CD14-positive monocyte (primary cell): ENCODE measurements at regions not wholly inside any gene's neighbourhood (a gene's known extent, or its start where the extent isn't known, plus 50 kb on each side); places are given as distances from the start of the nearest gene placed in this dataset.
A peak's percentile ranks its signal among the peaks of the same experiment; 100 is the strongest.

Source experiments
- DNase-seq, 3 donors: peaks; one replicate each; pipeline ENCODE4 v3.0.0-alpha.2; 2011 to 2022
- H2AFZ ChIP-seq: 2 replicates; pipeline ENCODE4 v1.6.0; 2012; ENCODE audit warnings: mild to moderate bottlenecking, low read depth, low read length, inconsistent platforms; ENCODE audit not compliant: insufficient read depth, poor library complexity, severe bottlenecking
- H3K27ac ChIP-seq, 2 donors: 1 replicate in 1 of 2; 2 replicates in 1 of 2; pipeline ENCODE4 v1.5.1; 2012 to 2013; ENCODE audit warnings: low read length in 2 of 2, control low read depth in 1 of 2, inconsistent platforms in 1 of 2, low read depth in 1 of 2, mild to moderate bottlenecking in 1 of 2
- H3K27me3 ChIP-seq, 2 donors: one replicate each; pipeline versions ENCODE4 v1.6.0 to v1.6.1; 2011 to 2013; ENCODE audit warnings: low read length in 2 of 2; ENCODE audit not compliant: control insufficient read depth in 2 of 2, insufficient read depth in 2 of 2
- H3K36me3 ChIP-seq, 2 donors: replicated peaks in 1 of 2; 1 replicate in 1 of 2; 2 replicates in 1 of 2; pipeline versions ENCODE4 v1.5.1 to v1.6.1; 2012 to 2013; ENCODE audit warnings: low read length in 2 of 2, control low read depth in 1 of 2, inconsistent platforms in 1 of 2, mild to moderate bottlenecking in 1 of 2; ENCODE audit not compliant: insufficient read depth in 2 of 2, control insufficient read depth in 1 of 2
- H3K4me1 ChIP-seq, 2 donors: 1 replicate in 1 of 2; 2 replicates in 1 of 2; pipeline versions ENCODE4 v1.5.1 to v1.6.1; 2012 to 2013; ENCODE audit warnings: low read length in 2 of 2, control low read depth in 1 of 2, inconsistent platforms in 1 of 2, mild to moderate bottlenecking in 1 of 2, moderate library complexity in 1 of 2; ENCODE audit not compliant: insufficient read depth in 2 of 2, control insufficient read depth in 1 of 2
- H3K4me2 ChIP-seq: replicated peaks from 2 replicates; pipeline ENCODE3; 2012; ENCODE audit warnings: low read length, moderate library complexity, mild to moderate bottlenecking; ENCODE audit not compliant: poor library complexity, severe bottlenecking; ENCODE audit errors: extremely low read depth
- H3K4me3 ChIP-seq, 3 experiments: fragments of 200-600 bp in 1 of 3; sonication (generic) in 1 of 3; replicated peaks in 1 of 3; 1 replicate in 2 of 3; 2 replicates in 1 of 3; pipeline ENCODE4 v1.5.1; 2011 to 2013; ENCODE audit warnings: low read length in 3 of 3, mild to moderate bottlenecking in 3 of 3, control low read depth in 2 of 3, low read depth in 2 of 3, inconsistent platforms in 1 of 3, moderate library complexity in 1 of 3
- H3K79me2 ChIP-seq: 2 replicates; pipeline ENCODE4 v1.6.0; 2012; ENCODE audit warnings: mild to moderate bottlenecking, control low read depth, inconsistent platforms, low read length, moderate library complexity; ENCODE audit not compliant: insufficient read depth
- H3K9ac ChIP-seq: 2 replicates; pipeline ENCODE4 v1.6.0; 2017; ENCODE audit warnings: low read length, mild to moderate bottlenecking; ENCODE audit not compliant: insufficient read depth, poor library complexity, severe bottlenecking
- H3K9me3 ChIP-seq, 2 donors: replicated peaks in 1 of 2; 1 replicate in 1 of 2; 2 replicates in 1 of 2; pipeline versions ENCODE4 v1.5.1 to v1.6.1; 2012 to 2013; ENCODE audit warnings: low read length in 2 of 2, control low read depth in 1 of 2; ENCODE audit not compliant: control insufficient read depth in 1 of 2, insufficient read depth in 1 of 2
- H4K20me1 ChIP-seq: 2 replicates; pipeline ENCODE4 v1.6.0; 2012; ENCODE audit warnings: mild to moderate bottlenecking, low read length, control low read depth, moderate library complexity; ENCODE audit not compliant: insufficient read depth
- H3K27ac Mint-ChIP-seq, 7 donors: one replicate each; pipeline ENCODE4 v1.8.0; 2020; ENCODE audit warnings: mild to moderate bottlenecking in 7 of 7, mixed read lengths in 7 of 7, moderate library complexity in 6 of 7, inconsistent platforms in 2 of 7
- H3K27me3 Mint-ChIP-seq, 3 donors: one replicate each; pipeline ENCODE4 v1.8.0; 2021 to 2022; ENCODE audit warnings: low read depth in 3 of 3, mild to moderate bottlenecking in 3 of 3, mixed read lengths in 3 of 3, moderate library complexity in 3 of 3, inconsistent platforms in 1 of 3
- H3K36me3 Mint-ChIP-seq, 2 donors: one replicate each; pipeline ENCODE4 v1.8.0; 2020; ENCODE audit warnings: mixed read lengths in 2 of 2, inconsistent platforms in 1 of 2, mild to moderate bottlenecking in 1 of 2
- H3K4me1 Mint-ChIP-seq: one replicate; pipeline ENCODE4 v1.8.0; 2020; ENCODE audit warnings: mild to moderate bottlenecking, mixed read lengths
- H3K4me3 Mint-ChIP-seq, 2 donors: one replicate each; pipeline ENCODE4 v1.8.0; 2020; ENCODE audit warnings: mild to moderate bottlenecking in 2 of 2, mixed read lengths in 2 of 2, moderate library complexity in 1 of 2
- H3K9me3 Mint-ChIP-seq, 7 donors: one replicate each; pipeline ENCODE4 v1.8.0; 2020 to 2022; ENCODE audit warnings: mixed read lengths in 7 of 7, mild to moderate bottlenecking in 6 of 7, moderate library complexity in 6 of 7, inconsistent platforms in 2 of 7
- CTCF ChIP-seq: fragments of 200-600 bp; IDR thresholded peaks from one replicate; pipeline ENCODE4 v1.8.0; 2022; ENCODE audit warnings: antibody characterized with exemption, mild to moderate bottlenecking
- WGBS: methylation state at CpG from one replicate; pipeline ENCODE4 v1.1.5; 2013; ENCODE audit warnings: missing lambda C conversion rate; ENCODE audit not compliant: insufficient coverage; 5-methylcytosine and 5-hydroxymethylcytosine counted together
- intact Hi-C, 2 donors: fragments of 100-400 bp; cut with micrococcal nuclease; formaldehyde crosslinking; loops; one replicate each; pipeline versions ENCODE4 v1.15.0 to v1.15.1; 2023

- no peak for DNase-seq
- TF ChIP-seq CTCF: no peak
- intact Hi-C loops: loop anchor here (2.0 to 10.0 kb wide), 2 partner anchors 891 to 895 kb away; no protein-coding TSS in a partner anchor
- H3K27me3 ChIP-seq: no peaks in the 10 kb centered on the region
- H4K20me1 ChIP-seq: no peaks in the 10 kb centered on the region
- no peaks in the 10 kb centered on the region for H3K9me3 Mint-ChIP-seq
- H3K9ac ChIP-seq: no peak overlapping the region
- no peak overlapping the region for H3K27ac Mint-ChIP-seq
- no peaks in the 10 kb centered on the region for H3K79me2 ChIP-seq
- no peaks in the 10 kb centered on the region for H3K36me3 Mint-ChIP-seq
- H3K27me3 Mint-ChIP-seq: peaks cover 13 to 25% (median 20%) of the 10 kb centered on the region in 3 donors
- peaks cover 0 to 3% of the 10 kb centered on the region in 2 donors for H3K4me1 ChIP-seq
- no peak overlapping the region for H3K4me2 ChIP-seq
- H3K4me3 ChIP-seq: no peak overlapping the region
- no peaks in the 10 kb centered on the region for H3K9me3 ChIP-seq
- no peaks in the 10 kb centered on the region for H3K36me3 ChIP-seq
- H2AFZ ChIP-seq: no peak overlapping the region
- no peak overlapping the region for H3K4me3 Mint-ChIP-seq
- WGBS: 90% methylated on average over 16 of the region's 19 CpGs
- H3K4me1 Mint-ChIP-seq: peaks cover 5% of the 10 kb centered on the region
- H3K27ac ChIP-seq: no peak overlapping the region
These were observed 133.3 kb upstream of the PODXL start for GRCh38 chr7:131689662-131690234.

GRCh38 chr7:131688738-131689661 lies 132.6 kb upstream of the PODXL start:
- Mint-ChIP-seq H3K4me1 (peaks cover 5% of the 10 kb centered on the region), H3K9me3 (no peaks in the 10 kb centered on the region), H3K27ac (no peak overlapping the region), H3K4me3 (no peak overlapping the region), H3K36me3 (no peaks in the 10 kb centered on the region), H3K27me3 (peaks cover 13 to 23% (median 23%) of the 10 kb centered on the region in 3 donors)
- WGBS: 79% methylated on average over 10 of the region's 12 CpGs
- H2AFZ ChIP-seq: no peak overlapping the region
- intact Hi-C loops: no loop called here
- no peak overlapping the region for H3K27ac ChIP-seq
- TF ChIP-seq CTCF: peak; percentile 89
- no peaks in the 10 kb centered on the region for H3K27me3 ChIP-seq
- peak; percentile 12 to 18 (median 17) for DNase-seq
- no peaks in the 10 kb centered on the region for H3K9me3 ChIP-seq
- H3K4me3 ChIP-seq: no peak overlapping the region
- H3K4me1 ChIP-seq: peaks cover 0 to 3% of the 10 kb centered on the region in 2 donors
- no peaks in the 10 kb centered on the region for H3K36me3 ChIP-seq
- H3K79me2 ChIP-seq: no peaks in the 10 kb centered on the region
- H4K20me1 ChIP-seq: no peaks in the 10 kb centered on the region
- H3K4me2 ChIP-seq: no peak overlapping the region
- no peak overlapping the region for H3K9ac ChIP-seq
